IPS DF 4.7 (cell line): ENCODE measurements at regions not wholly inside any gene's neighbourhood (a gene's known extent, or its start where the extent isn't known, plus 50 kb on each side); places are given as distances from the start of the nearest gene placed in this dataset.
"Not testable (repeated sequence)": the region's sequence is repeated elsewhere in the genome, so short reads cannot be mapped to it uniquely, and the experiment has no call there.

Experiments
- DNase-seq: peaks from one replicate; pipeline ENCODE4 v3.0.0-alpha.2; 2013; ENCODE audit warnings: low spot score; ENCODE audit errors: extremely low read depth

- no peak for DNase-seq
Measured at GRCh38 chr6:74642101-74642500, 563.8 kb downstream of the COL12A1 start.

- DNase-seq = no peak
Measured at GRCh38 chr6:74638412-74638811, 567.4 kb downstream of the COL12A1 start.

GRCh38 chr6:74632196-74632875 is 573.5 kb downstream of the COL12A1 start:
- DNase-seq = no peak

- DNase-seq = no peak
Measured at GRCh38 chr6:74631564-74631963, 574.3 kb downstream of the COL12A1 start.

GRCh38 chr6:74626288-74626687 is 579.6 kb downstream of the COL12A1 start:
- DNase-seq = no peak

- no peak for DNase-seq
Measured at GRCh38 chr6:74623027-74623426, 582.8 kb downstream of the COL12A1 start.

- DNase-seq = no peak
Measured at GRCh38 chr6:74611220-74611619, 594.6 kb downstream of the COL12A1 start.

GRCh38 chr6:74610352-74610751 is 595.5 kb downstream of the COL12A1 start:
- DNase-seq = no peak

GRCh38 chr6:74609871-74610270 is 596.0 kb downstream of the COL12A1 start:
- no peak for DNase-seq

- no peak for DNase-seq
Measured at GRCh38 chr6:74607934-74608333, 597.9 kb downstream of the COL12A1 start.

GRCh38 chr6:74607468-74607867 is 598.4 kb downstream of the COL12A1 start:
- no peak for DNase-seq

GRCh38 chr6:74606582-74607071 is 599.2 kb downstream of the COL12A1 start:
- DNase-seq = no peak

GRCh38 chr6:74605922-74606581 is 599.8 kb downstream of the COL12A1 start:
- DNase-seq = no peak

GRCh38 chr6:74604279-74604678 is 601.6 kb downstream of the COL12A1 start:
- no peak for DNase-seq

- DNase-seq = no peak
Measured at GRCh38 chr6:74603322-74604076, 602.4 kb downstream of the COL12A1 start.

- no peak for DNase-seq
Measured at GRCh38 chr6:74602206-74602605, 603.6 kb downstream of the COL12A1 start.

GRCh38 chr6:74598462-74599393 is 607.1 kb downstream of the COL12A1 start:
- no peak for DNase-seq

- DNase-seq = no peak
Measured at GRCh38 chr6:74597840-74598239, 608.0 kb downstream of the COL12A1 start.

- DNase-seq = no peak
Measured at GRCh38 chr6:74597266-74597665, 608.6 kb downstream of the COL12A1 start.

GRCh38 chr6:74596588-74596987 is 609.3 kb downstream of the COL12A1 start:
- DNase-seq = no peak

GRCh38 chr6:74594350-74594749 is 611.5 kb downstream of the COL12A1 start:
- DNase-seq = not testable (repeated sequence)
